Muscle of leg (tissue), 3 donors: ENCODE measurements at regions not wholly inside any gene's neighbourhood (a gene's known extent, or its start where the extent isn't known, plus 50 kb on each side); places are given as distances from the start of the nearest gene placed in this dataset.

Source experiments
- DNase-seq: peaks from one replicate; pipeline ENCODE4 v3.0.0; 2013
- H3K27ac ChIP-seq: one replicate; pipeline ENCODE4 v1.5.1; 2013; ENCODE audit warnings: mild to moderate bottlenecking, low read length, control low read depth
- H3K27me3 ChIP-seq: one replicate; pipeline ENCODE4 v1.6.1; 2013; ENCODE audit warnings: low read length; ENCODE audit not compliant: control insufficient read depth, insufficient read depth
- H3K36me3 ChIP-seq: one replicate; pipeline ENCODE4 v1.6.1; 2013; ENCODE audit warnings: low read length; ENCODE audit not compliant: control insufficient read depth, insufficient read depth
- H3K4me1 ChIP-seq: one replicate; pipeline ENCODE4 v1.6.1; 2013; ENCODE audit warnings: low read length; ENCODE audit not compliant: control insufficient read depth, insufficient read depth
- H3K4me3 ChIP-seq: one replicate; pipeline ENCODE4 v1.5.1; 2013; ENCODE audit warnings: low read length, control low read depth
- H3K9me3 ChIP-seq: replicated peaks from 2 replicates; pipeline ENCODE4 v1.6.1; 2013; ENCODE audit warnings: low read depth, low read length; ENCODE audit not compliant: control insufficient read depth
- WGBS: methylation state at CpG from one replicate; pipeline ENCODE4 v1.1.5; 2013; ENCODE audit warnings: missing lambda C conversion rate; ENCODE audit not compliant: insufficient coverage; 5-methylcytosine and 5-hydroxymethylcytosine counted together

DNA sequence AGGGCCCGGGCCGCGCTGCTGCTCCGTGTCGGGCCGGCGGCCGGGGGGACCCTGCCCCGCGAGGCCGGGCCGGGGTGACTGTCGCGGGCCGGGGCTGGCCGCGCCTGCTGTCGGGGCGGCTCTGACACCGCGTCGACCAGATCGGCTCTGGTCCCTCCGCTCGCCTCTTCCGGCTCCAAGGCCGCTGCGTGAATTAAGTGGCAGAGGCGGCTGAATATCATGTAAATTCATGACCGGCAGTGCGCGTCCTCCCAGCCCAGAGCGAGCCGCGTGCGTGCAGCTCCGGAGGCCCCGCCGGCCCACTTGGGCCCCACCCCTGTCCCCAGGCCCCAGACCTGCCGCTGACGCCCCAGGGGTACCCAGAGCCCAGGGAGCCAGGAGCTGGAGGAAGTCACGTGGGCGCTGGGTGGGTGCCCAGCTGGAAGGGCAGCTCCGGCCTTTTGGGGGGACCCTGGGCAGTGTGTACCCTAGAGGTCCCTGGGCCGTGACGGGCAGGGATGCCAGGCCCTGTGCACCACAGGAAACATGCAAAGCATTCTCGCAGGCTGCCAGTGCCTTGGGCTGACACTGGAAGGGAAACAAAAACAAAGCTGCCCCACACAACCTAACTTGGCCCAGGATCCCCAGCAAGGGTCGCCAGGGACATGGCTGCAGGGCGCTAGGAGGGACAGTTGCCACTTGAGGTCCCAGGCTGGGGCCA is 584.0 kb upstream of the MKI67 start:
- 64% methylated on average over 46 of the region's 49 CpGs for whole genome bisulfite sequencing

DNA sequence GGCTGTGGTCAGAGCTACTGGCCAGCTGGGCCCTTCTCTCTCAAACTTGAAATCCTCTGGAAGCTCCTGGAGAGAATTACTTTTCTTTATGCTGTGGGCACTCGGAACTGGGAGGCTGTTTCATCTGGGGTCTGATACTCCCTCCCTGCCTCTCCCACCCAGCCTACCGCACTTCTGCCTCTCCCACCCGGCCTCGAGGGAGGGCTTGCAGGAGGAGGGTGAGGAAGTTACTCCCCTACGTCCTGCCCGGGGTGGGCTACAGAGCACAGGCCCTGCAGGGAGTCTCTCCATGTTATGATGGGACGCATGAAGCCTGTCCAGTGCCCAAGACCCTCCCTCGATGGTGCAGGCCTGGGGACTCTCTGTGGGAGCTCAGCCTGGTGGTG is 584.6 kb upstream of the MKI67 start:
- WGBS, result 74% methylated on average over 4 of the region's 8 CpGs
- H3K9me3 ChIP-seq, result no peaks in the 10 kb centered on the region
- H3K4me3 ChIP-seq, result no peak overlapping the region
- DNase-seq, result no peak
- peaks cover 24% of the 10 kb centered on the region for H3K4me1 ChIP-seq
- H3K36me3 ChIP-seq, result no peaks in the 10 kb centered on the region
- H3K27me3 ChIP-seq, result no peaks in the 10 kb centered on the region
- H3K27ac ChIP-seq, result no peak overlapping the region

More for the DNA sequence above, 584.0 kb upstream of the MKI67 start:
- no peaks in the 10 kb centered on the region for H3K9me3 ChIP-seq
- no peaks in the 10 kb centered on the region for H3K27me3 ChIP-seq
- H3K27ac ChIP-seq, result no peak overlapping the region
- DNase-seq, result no peak
- H3K36me3 ChIP-seq, result no peaks in the 10 kb centered on the region
- peaks cover 18% of the 10 kb centered on the region for H3K4me1 ChIP-seq
- no peak overlapping the region for H3K4me3 ChIP-seq

DNA sequence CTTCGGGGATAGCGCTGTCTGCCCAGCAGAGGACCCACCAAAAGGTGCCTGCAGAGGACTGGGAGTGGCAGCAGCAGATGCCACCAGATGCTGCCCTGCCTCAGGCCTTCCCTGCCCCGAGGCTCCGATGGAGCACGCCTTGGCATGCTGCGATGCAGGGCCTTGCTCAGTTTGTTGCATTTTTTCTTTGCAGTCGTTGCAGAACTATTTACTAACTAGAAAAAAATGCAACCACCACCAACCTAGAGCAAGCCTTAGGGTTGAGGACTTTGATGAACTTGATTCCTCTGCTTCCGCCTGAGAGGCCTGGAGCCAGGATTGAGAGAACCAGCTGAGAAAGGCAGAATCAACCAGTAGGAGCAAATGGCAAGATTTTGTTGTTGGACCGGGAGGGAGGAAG is 585.6 kb upstream of the MKI67 start:
- Histone ChIP-seq H3K27me3 (no peaks in the 10 kb centered on the region), H3K27ac (no peak overlapping the region), H3K4me1 (peaks cover 26% of the 10 kb centered on the region), H3K4me3 (no peak overlapping the region), H3K36me3 (no peaks in the 10 kb centered on the region), H3K9me3 (no peaks in the 10 kb centered on the region)
- no peak for DNase-seq
- WGBS, result 90% methylated on average over 4 of the region's 9 CpGs

DNA sequence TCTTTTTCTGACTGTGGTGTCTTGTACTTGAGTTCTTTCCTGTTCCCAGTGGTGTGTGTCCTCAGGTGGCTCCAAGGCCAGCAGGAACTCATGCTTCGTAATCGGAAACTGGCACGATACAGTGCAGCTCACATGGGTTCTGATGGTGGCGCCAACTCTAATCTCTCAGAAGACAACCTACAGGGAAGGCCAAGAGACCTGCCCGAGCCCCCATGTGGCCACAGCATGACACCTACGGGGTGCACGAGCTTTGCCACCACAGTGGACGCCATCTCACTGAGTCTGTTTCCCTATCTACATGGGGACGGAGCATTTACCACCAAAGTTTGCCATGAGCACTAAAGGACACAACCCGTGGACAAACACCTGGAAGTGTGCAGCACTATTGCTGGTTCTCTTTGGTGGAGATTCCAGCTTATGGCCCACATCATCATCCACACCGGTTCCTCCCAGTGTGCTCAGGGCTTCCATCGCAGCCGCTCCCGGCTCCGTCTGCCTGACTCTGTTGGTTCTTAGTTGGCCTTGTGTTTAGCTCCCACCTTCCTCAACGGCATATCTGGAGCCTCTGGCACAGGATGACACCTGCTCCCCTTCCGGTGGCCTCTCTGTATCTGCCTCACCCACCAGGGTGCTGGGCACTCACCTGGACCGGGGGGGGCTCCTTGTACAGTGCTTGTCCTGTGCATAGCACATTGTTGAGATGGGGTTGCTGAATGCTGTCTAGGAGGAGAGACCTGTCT is 586.6 kb upstream of the MKI67 start:
- Histone ChIP-seq H3K9me3 (no peaks in the 10 kb centered on the region), H3K27ac (peak overlapping the region; percentile 57), H3K4me3 (no peak overlapping the region), H3K36me3 (no peaks in the 10 kb centered on the region), H3K27me3 (no peaks in the 10 kb centered on the region), H3K4me1 (peaks cover 26% of the 10 kb centered on the region)
- no peak for DNase-seq
- 95% methylated on average over 12 of the region's 18 CpGs for WGBS

DNA sequence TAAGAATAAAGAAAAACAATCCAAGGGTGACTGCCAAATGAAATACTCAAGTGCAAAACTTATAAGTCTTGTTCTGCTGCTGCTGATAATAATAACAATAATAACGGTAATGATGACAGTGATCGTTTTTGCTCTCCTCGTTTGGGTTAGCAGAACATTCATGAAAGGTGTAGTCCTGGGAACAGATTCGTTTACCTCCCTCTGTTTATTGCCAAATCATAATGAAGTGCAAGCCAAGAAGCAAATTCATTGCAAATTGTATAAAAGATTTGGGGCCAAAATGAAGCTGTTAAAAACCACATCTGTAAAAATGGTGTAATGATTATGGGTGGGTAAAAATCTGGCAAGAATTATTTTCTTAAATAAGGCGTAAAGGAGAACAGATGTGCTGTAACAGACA is 587.2 kb upstream of the MKI67 start:
- H3K27me3 ChIP-seq, result no peaks in the 10 kb centered on the region
- no peak overlapping the region for H3K4me3 ChIP-seq
- no peaks in the 10 kb centered on the region for H3K36me3 ChIP-seq
- WGBS, result no CpG with 5 or more reads among the region's 5 CpGs
- H3K9me3 ChIP-seq, result no peaks in the 10 kb centered on the region
- peaks cover 26% of the 10 kb centered on the region for H3K4me1 ChIP-seq
- DNase-seq, result peak; percentile 86
- peak overlapping the region; percentile 88 for H3K27ac ChIP-seq

DNA sequence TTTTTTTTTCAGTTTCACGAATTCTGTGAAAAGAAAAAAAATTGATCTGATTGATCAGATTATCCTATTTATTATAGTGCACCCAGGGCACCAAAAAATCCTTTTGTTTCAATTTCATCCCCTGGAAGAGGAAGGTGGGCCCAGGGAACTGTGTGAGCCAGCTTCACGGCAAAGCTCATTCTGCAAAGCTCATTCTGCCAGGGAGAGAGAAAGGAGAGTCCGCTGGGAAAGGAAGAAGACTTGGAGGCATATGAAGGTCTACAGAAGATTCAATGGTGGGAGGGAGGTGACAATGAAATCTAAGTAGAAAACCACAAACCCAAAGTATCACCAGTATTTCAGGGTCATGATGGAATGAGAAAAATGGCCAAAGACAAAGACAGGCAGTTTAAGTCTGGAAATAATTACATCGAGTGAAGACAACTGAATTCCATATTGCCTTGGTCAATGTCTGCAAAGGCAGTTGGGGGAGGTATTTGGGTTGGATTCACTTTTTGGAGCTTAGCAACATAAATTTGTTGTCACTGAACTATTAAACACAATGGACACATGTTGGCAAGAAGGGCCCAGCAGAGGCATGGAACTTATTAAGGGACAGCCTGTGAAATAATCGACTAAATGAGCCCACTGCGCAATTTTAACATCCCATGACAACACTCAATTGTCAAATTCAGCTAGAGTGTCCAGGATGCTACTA is 587.8 kb upstream of the MKI67 start:
- peak overlapping the region; percentile 88 for H3K27ac ChIP-seq
- DNase-seq, result peak; percentile 99
- 21% methylated on average over 4 of the region's 6 CpGs for WGBS

DNA sequence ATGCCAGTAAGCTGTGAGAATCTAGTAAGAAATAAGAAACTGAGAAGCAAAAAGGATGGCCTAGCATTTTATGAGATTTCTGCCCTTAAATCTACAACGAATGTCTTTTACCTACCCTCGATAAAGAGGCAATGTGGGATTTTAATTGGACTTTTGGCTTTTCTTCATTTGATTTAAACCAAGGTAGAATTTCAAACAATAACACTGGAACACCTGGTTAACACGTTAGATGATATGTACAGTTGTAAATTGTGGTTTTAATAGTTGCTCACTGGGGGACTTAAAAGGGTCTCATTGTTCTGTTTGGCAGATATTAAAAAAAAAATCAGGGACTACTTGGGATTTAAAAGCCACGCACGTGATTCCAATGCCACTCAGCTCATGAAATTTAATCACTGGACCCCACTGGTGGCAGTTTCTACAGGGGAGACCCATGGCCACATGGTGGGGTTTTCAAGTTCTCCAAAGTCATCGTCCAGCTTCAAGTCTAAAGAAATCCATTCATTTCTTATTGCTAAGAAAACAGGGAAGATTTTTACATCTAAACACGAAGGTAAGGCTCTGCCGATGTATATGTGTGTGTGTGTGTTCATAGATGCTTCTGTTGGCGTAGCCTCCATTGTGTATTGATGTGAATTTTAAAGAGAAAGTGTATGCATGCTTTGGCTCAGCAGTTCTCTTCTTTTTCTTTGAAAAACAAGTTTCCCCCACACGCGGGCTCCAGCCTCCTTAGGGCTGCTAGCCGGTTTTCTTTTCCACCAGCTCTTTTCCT is 588.6 kb upstream of the MKI67 start:
- Histone ChIP-seq H3K27ac (peak overlapping the region; percentile 88), H3K9me3 (no peaks in the 10 kb centered on the region), H3K4me3 (no peak overlapping the region), H3K27me3 (no peaks in the 10 kb centered on the region), H3K4me1 (peaks cover 26% of the 10 kb centered on the region), H3K36me3 (no peaks in the 10 kb centered on the region)
- DNase-seq, result peak; percentile 51
- WGBS, result 39% methylated on average over 5 of the region's 12 CpGs

More for the DNA sequence above, 587.8 kb upstream of the MKI67 start:
- Histone ChIP-seq H3K4me3 (no peak overlapping the region), H3K4me1 (peaks cover 26% of the 10 kb centered on the region), H3K36me3 (no peaks in the 10 kb centered on the region), H3K27me3 (no peaks in the 10 kb centered on the region), H3K9me3 (no peaks in the 10 kb centered on the region)

DNA sequence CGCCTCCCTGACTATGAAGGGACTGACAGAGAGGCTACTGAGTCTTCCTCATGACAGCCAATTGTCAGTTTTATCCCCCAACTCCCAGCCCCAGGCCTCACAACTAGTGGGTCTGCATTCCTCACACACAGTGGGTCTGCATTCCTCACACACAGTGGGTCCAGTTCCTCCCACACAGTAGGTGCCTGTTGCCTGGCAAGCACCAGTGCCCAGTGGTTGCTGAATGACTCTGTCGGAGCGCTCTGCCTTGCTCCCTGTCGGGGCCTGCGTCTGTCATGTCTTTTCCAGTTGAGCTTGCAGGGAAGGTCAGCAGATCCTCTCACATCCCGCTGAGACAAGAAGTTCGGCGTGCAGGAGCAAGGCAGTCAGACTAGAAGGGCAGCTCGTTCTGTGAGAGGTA is 590.0 kb upstream of the MKI67 start:
- no peaks in the 10 kb centered on the region for H3K27me3 ChIP-seq
- H3K9me3 ChIP-seq, result no peaks in the 10 kb centered on the region
- H3K4me1 ChIP-seq, result peaks cover 26% of the 10 kb centered on the region
- no peaks in the 10 kb centered on the region for H3K36me3 ChIP-seq
- WGBS, result 94% methylated on average over 9 of the region's 9 CpGs
- no peak overlapping the region for H3K27ac ChIP-seq
- no peak for DNase-seq
- H3K4me3 ChIP-seq, result no peak overlapping the region

DNA sequence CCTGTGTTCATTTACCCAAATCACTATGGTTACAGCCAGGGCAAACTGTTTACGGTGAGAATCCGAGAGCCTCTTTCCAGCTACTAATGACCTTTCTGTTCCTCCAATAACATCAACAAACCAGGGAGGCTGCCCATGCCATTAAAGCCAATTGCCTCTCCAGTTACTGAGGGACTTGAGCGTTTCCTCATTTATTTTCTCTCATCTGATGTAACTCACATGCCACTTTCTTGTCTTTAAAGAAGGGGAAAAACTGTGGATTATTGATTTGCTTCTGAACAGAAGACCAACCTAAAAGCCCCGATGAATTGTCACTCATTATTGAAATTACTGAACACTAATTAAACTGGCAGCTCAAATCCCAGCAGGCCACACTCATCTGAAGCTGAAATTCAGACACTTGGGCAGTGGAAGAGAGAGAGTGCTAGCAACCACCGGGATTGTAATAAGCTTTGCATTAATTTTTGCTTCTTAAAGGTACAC is 595.8 kb upstream of the MKI67 start:
- 39% methylated on average over 3 of the region's 5 CpGs for WGBS
- no peak overlapping the region for H3K4me3 ChIP-seq
- H3K4me1 ChIP-seq, result no peaks in the 10 kb centered on the region
- no peak overlapping the region for H3K27ac ChIP-seq
- peak; percentile 35 for DNase-seq
- no peaks in the 10 kb centered on the region for H3K36me3 ChIP-seq
- no peaks in the 10 kb centered on the region for H3K9me3 ChIP-seq
- H3K27me3 ChIP-seq, result no peaks in the 10 kb centered on the region
